HG02938 (cell line): ENCODE measurements at regions not wholly inside any gene's neighbourhood (a gene's known extent, or its start where the extent isn't known, plus 50 kb on each side); places are given as distances from the start of the nearest gene placed in this dataset.

Source experiments
- ATAC-seq: cut with Tn5 transposase; IDR thresholded peaks from one replicate; pipeline ENCODE4 v1.9.1; 2021; ENCODE audit warnings: mild to moderate bottlenecking, moderate library complexity; ENCODE audit not compliant: unreplicated experiment

- ATAC-seq: no peak
Observed at GRCh38 chr5:93120771-93121170, 460.2 kb downstream of the NR2F1-AS1 start.

GRCh38 chr5:93120051-93120450 lies 461.0 kb downstream of the NR2F1-AS1 start:
- ATAC-seq: no peak

GRCh38 chr5:93117751-93118531 lies 463.1 kb downstream of the NR2F1-AS1 start:
- ATAC-seq: no peak

- ATAC-seq: no peak
Observed at GRCh38 chr5:93107805-93108520, 473.1 kb downstream of the NR2F1-AS1 start.

- ATAC-seq: no peak
Observed at GRCh38 chr5:93107141-93107540, 473.9 kb downstream of the NR2F1-AS1 start.

- no peak for ATAC-seq
Observed at GRCh38 chr5:93101661-93102060, 479.4 kb downstream of the NR2F1-AS1 start.

- ATAC-seq: no peak
Observed at GRCh38 chr5:93100976-93101375, 480.0 kb downstream of the NR2F1-AS1 start.

GRCh38 chr5:93100428-93100827 lies 480.6 kb downstream of the NR2F1-AS1 start:
- no peak for ATAC-seq

- ATAC-seq: no peak
Observed at GRCh38 chr5:93099902-93100347, 481.1 kb downstream of the NR2F1-AS1 start.

GRCh38 chr5:93096561-93096960 lies 484.5 kb downstream of the NR2F1-AS1 start:
- ATAC-seq: no peak

GRCh38 chr5:93092349-93093105 lies 488.5 kb downstream of the NR2F1-AS1 start:
- ATAC-seq: no peak

GRCh38 chr5:93090698-93091097 lies 490.3 kb downstream of the NR2F1-AS1 start:
- no peak for ATAC-seq

- no peak for ATAC-seq
Observed at GRCh38 chr5:93088592-93089389, 492.2 kb downstream of the NR2F1-AS1 start.

GRCh38 chr5:93087326-93087725 lies 493.7 kb downstream of the NR2F1-AS1 start:
- ATAC-seq: no peak

GRCh38 chr5:93082981-93083380 lies 498.0 kb downstream of the NR2F1-AS1 start:
- ATAC-seq: no peak

GRCh38 chr5:93079046-93079445 lies 502.0 kb downstream of the NR2F1-AS1 start:
- no peak for ATAC-seq

GRCh38 chr5:93078082-93079038 lies 502.7 kb downstream of the NR2F1-AS1 start:
- peak; percentile 66 for ATAC-seq

GRCh38 chr5:93076566-93076965 lies 504.5 kb downstream of the NR2F1-AS1 start:
- ATAC-seq: no peak

GRCh38 chr5:93076096-93076495 lies 504.9 kb downstream of the NR2F1-AS1 start:
- no peak for ATAC-seq

GRCh38 chr5:93073547-93073946 lies 507.5 kb downstream of the NR2F1-AS1 start:
- no peak for ATAC-seq
